IMR-90 (cell line): ENCODE measurements at regions not wholly inside any gene's neighbourhood (a gene's known extent, or its start where the extent isn't known, plus 50 kb on each side); places are given as distances from the start of the nearest gene placed in this dataset.

Source experiments
- CEBPB ChIP-seq: IDR thresholded peaks from 2 replicates; pipeline ENCODE4 v1.6.1; 2012; ENCODE audit warnings: low read depth, low read length, improper control_type of control experiment
- CHD1 ChIP-seq: IDR thresholded peaks from 2 replicates; pipeline ENCODE4 v1.6.1; 2012; ENCODE audit warnings: low read depth, low read length, improper control_type of control experiment
- CTCF ChIP-seq: conservative IDR thresholded peaks from 2 replicates; pipeline ENCODE4 v1.5.1; 2012; ENCODE audit warnings: mild to moderate bottlenecking, low read depth, low read length, improper control_type of control experiment
- MXI1 ChIP-seq: IDR thresholded peaks from 2 replicates; pipeline ENCODE4 v1.6.1; 2012; ENCODE audit warnings: low read depth, mild to moderate bottlenecking, low read length, moderate library complexity, borderline replicate concordance
- POLR2A ChIP-seq: IDR thresholded peaks from 2 replicates; pipeline ENCODE4 v1.6.1; 2012; ENCODE audit warnings: mild to moderate bottlenecking, low read depth, low read length
- RAD21 ChIP-seq: IDR thresholded peaks from 2 replicates; pipeline ENCODE4 v1.6.1; 2012; ENCODE audit warnings: low read length, improper control_type of control experiment
- RCOR1 ChIP-seq: IDR thresholded peaks from 2 replicates; pipeline ENCODE4 v1.6.1; 2012; ENCODE audit warnings: mild to moderate bottlenecking, low read length, improper control_type of control experiment; ENCODE audit not compliant: insufficient replicate concordance
- RFX5 ChIP-seq: IDR thresholded peaks from 2 replicates; pipeline ENCODE4 v1.8.0; 2012; ENCODE audit warnings: low read depth, mild to moderate bottlenecking, low read length, moderate library complexity
- TF ChIP-seq, protein P1 (sequence below): fragments of 150-350 bp; IDR thresholded peaks from 2 replicates; pipeline ENCODE4 v1.6.1; 2017; ENCODE audit warnings: mild to moderate bottlenecking, antibody characterized with exemption, low read length, low read depth

DNA sequence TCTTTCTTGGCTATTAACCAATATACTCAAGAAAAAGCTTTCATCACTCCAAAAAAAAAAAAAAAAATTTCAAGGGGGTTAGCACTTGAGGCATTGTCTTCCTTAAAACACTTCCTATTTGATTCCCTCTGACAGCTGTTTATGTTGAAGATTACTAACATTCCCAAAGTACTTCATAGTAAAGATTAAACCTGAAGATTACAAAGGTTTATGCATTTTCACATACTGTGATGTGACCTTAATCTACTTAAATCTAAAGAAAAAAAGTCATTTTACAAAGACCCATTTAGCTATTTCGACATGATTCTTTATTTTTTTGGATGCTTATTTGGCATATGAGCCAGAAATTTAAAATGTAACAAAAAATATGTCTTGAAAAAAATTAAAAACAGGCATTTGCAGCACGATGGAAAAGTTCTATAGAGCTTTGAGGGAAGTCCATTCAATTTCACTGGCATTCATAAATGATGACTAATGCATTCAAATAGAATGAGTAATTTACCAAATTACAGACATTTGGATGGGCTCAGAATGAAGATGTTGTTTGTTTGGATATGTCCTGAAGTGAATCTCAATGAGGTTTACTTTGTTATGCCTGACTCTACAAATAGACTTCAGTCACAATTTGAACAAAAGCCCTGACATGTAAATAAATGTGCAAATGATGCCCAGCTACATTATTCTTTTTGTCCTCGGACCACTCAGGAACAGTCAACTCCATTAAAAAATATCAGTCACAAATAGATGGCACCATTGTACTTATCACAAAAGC is 674.6 kb upstream of the MARCKS start:
- TF ChIP-seq, protein P1, sequence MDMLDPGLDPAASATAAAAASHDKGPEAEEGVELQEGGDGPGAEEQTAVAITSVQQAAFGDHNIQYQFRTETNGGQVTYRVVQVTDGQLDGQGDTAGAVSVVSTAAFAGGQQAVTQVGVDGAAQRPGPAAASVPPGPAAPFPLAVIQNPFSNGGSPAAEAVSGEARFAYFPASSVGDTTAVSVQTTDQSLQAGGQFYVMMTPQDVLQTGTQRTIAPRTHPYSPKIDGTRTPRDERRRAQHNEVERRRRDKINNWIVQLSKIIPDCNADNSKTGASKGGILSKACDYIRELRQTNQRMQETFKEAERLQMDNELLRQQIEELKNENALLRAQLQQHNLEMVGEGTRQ = no peak
- TF ChIP-seq POLR2A (no peak), CTCF (no peak), MXI1 (no peak), CEBPB (no peak), RFX5 (no peak), RAD21 (no peak), CHD1 (no peak), RCOR1 (no peak)
